ENCODE measurements at regions not wholly inside any gene's neighbourhood (a gene's known extent, or its start where the extent isn't known, plus 50 kb on each side); places are given as distances from the start of the nearest gene placed in this dataset.

DNA sequence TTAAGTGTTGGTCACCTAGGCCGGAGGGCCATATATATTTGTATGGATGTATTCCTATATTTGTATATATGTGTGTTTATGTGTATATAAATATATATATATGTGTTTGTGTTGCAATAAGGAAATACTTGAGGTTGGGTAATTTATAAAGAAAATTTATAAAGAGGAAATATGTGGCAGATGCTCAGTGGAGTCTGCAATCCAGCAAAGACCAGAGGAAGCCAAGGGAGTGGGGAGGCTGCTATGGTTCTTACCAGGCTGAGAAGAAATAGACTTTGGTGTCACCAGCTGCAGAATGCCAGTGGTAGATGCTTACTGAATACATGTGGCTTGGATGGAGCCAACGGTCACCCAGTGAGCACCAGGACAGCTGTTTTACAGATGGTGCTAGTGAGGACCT lies 97.4 kb upstream of the ELOVL5 start:
- H3K27ac ChIP-seq (ENCODE audit: low read length): no peak overlapping the region
- H3K4me2 ChIP-seq (ENCODE audit: low read length): no peak overlapping the region
- no peak overlapping the region for H2AFZ ChIP-seq (ENCODE audit: low read depth, low read length)
- H3F3A ChIP-seq (ENCODE audit: insufficient read depth, low read length, poor library complexity, severe bottlenecking): no peaks in the 10 kb centered on the region
- H3K36me3 ChIP-seq (ENCODE audit: insufficient read depth, low read length): no peaks in the 10 kb centered on the region
- H3K4me3 ChIP-seq (ENCODE audit: low read length): no peak overlapping the region
- H3K9me2 ChIP-seq (ENCODE audit: insufficient read depth, low read length): no peaks in the 10 kb centered on the region
- TF ChIP-seq, protein P1, sequence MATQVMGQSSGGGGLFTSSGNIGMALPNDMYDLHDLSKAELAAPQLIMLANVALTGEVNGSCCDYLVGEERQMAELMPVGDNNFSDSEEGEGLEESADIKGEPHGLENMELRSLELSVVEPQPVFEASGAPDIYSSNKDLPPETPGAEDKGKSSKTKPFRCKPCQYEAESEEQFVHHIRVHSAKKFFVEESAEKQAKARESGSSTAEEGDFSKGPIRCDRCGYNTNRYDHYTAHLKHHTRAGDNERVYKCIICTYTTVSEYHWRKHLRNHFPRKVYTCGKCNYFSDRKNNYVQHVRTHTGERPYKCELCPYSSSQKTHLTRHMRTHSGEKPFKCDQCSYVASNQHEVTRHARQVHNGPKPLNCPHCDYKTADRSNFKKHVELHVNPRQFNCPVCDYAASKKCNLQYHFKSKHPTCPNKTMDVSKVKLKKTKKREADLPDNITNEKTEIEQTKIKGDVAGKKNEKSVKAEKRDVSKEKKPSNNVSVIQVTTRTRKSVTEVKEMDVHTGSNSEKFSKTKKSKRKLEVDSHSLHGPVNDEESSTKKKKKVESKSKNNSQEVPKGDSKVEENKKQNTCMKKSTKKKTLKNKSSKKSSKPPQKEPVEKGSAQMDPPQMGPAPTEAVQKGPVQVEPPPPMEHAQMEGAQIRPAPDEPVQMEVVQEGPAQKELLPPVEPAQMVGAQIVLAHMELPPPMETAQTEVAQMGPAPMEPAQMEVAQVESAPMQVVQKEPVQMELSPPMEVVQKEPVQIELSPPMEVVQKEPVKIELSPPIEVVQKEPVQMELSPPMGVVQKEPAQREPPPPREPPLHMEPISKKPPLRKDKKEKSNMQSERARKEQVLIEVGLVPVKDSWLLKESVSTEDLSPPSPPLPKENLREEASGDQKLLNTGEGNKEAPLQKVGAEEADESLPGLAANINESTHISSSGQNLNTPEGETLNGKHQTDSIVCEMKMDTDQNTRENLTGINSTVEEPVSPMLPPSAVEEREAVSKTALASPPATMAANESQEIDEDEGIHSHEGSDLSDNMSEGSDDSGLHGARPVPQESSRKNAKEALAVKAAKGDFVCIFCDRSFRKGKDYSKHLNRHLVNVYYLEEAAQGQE (IDR thresholded peaks at IDR 0.05; ENCODE audit: borderline replicate concordance): no peak
- no peak for TF ChIP-seq EZH2 (IDR thresholded peaks at IDR 0.05; ENCODE audit: borderline replicate concordance, insufficient read depth, low read length, poor library complexity, severe bottlenecking)
- TF ChIP-seq SMC3 (conservative IDR thresholded peaks at IDR 0.05; ENCODE audit: poor library complexity): no peak
- no peak for TF ChIP-seq EP300 (conservative IDR thresholded peaks at IDR 0.05; ENCODE audit: poor library complexity, severe bottlenecking)
- TF ChIP-seq RAD21 (conservative IDR thresholded peaks at IDR 0.05): no peak
- TF ChIP-seq POLR2AphosphoS5 (IDR thresholded peaks at IDR 0.05): no peak
- TF ChIP-seq, protein P2, sequence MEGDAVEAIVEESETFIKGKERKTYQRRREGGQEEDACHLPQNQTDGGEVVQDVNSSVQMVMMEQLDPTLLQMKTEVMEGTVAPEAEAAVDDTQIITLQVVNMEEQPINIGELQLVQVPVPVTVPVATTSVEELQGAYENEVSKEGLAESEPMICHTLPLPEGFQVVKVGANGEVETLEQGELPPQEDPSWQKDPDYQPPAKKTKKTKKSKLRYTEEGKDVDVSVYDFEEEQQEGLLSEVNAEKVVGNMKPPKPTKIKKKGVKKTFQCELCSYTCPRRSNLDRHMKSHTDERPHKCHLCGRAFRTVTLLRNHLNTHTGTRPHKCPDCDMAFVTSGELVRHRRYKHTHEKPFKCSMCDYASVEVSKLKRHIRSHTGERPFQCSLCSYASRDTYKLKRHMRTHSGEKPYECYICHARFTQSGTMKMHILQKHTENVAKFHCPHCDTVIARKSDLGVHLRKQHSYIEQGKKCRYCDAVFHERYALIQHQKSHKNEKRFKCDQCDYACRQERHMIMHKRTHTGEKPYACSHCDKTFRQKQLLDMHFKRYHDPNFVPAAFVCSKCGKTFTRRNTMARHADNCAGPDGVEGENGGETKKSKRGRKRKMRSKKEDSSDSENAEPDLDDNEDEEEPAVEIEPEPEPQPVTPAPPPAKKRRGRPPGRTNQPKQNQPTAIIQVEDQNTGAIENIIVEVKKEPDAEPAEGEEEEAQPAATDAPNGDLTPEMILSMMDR (IDR thresholded peaks at IDR 0.05; ENCODE audit: poor library complexity, severe bottlenecking): no peak
- no peak for TF ChIP-seq TAF1 (IDR thresholded peaks at IDR 0.05; ENCODE audit: low read depth)
- no peak for TF ChIP-seq MXI1 (conservative IDR thresholded peaks at IDR 0.05; ENCODE audit: poor library complexity, severe bottlenecking)
- no peaks in the 10 kb centered on the region for H4K20me1 ChIP-seq (ENCODE audit: insufficient read depth)
- no peak overlapping the region for H3K9ac ChIP-seq (ENCODE audit: low read length)
- H3K27me3 ChIP-seq (ENCODE audit: insufficient read depth, low read depth, low read length): no peaks in the 10 kb centered on the region
- H3K9me3 ChIP-seq (ENCODE audit: low read length): no peaks in the 10 kb centered on the region
- no peaks in the 10 kb centered on the region for H3K79me2 ChIP-seq (replicated peaks; ENCODE audit: insufficient read depth, low read length)

DNA sequence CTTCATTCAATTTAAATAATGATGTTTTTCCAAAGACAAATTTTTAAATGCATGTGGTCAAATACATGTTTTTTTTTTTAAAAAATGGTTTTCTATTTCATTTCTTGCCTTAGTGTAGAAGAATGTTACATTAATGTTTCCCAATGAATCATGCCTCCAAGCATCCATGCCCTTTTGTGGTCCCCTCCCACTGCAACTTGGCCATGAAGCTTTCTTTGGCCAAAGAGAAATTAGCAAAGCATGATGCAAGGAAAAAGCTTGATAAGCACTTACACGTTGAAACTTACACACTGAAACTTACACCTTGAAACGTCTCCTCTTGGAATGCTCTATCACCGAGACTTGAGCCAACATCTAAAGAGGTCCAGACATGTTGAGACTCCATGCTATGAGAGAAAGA lies 93.0 kb upstream of the ELOVL5 start:
- no peak overlapping the region for H3K27ac ChIP-seq (ENCODE audit: low read length)
- no peaks in the 10 kb centered on the region for H3K9me2 ChIP-seq (ENCODE audit: insufficient read depth, low read length)
- no peak overlapping the region for H3K9ac ChIP-seq (ENCODE audit: low read length)
- TF ChIP-seq, protein P2 (IDR thresholded peaks at IDR 0.05; ENCODE audit: poor library complexity, severe bottlenecking): no peak
- TF ChIP-seq POLR2AphosphoS5 (IDR thresholded peaks at IDR 0.05) (no peak), SMC3 (conservative IDR thresholded peaks at IDR 0.05; ENCODE audit: poor library complexity) (no peak)
- no peaks in the 10 kb centered on the region for H3K27me3 ChIP-seq (ENCODE audit: insufficient read depth, low read depth, low read length)
- no peaks in the 10 kb centered on the region for H4K20me1 ChIP-seq (ENCODE audit: insufficient read depth)
- no peak overlapping the region for H2AFZ ChIP-seq (ENCODE audit: low read depth, low read length)
- no peaks in the 10 kb centered on the region for H3K9me3 ChIP-seq (ENCODE audit: low read length)
- no peak overlapping the region for H3K4me3 ChIP-seq (ENCODE audit: low read length)
- no peaks in the 10 kb centered on the region for H3F3A ChIP-seq (ENCODE audit: insufficient read depth, low read length, poor library complexity, severe bottlenecking)
- no peak overlapping the region for H3K4me2 ChIP-seq (ENCODE audit: low read length)
- no peaks in the 10 kb centered on the region for H3K79me2 ChIP-seq (replicated peaks; ENCODE audit: insufficient read depth, low read length)
- H3K36me3 ChIP-seq (ENCODE audit: insufficient read depth, low read length): no peaks in the 10 kb centered on the region

Measured in neural cell (in vitro differentiated cells).